Upper lobe of left lung (tissue), 6 donors: ENCODE measurements at regions not wholly inside any gene's neighbourhood (a gene's known extent, or its start where the extent isn't known, plus 50 kb on each side); places are given as distances from the start of the nearest gene placed in this dataset.

ENCODE experiments used
- ATAC-seq, 2 donors: fragments of 200-7000 bp; cut with Tn5 transposase; one replicate each; pipeline ENCODE4 v1.9.1; 2022; ENCODE audit warnings: mild to moderate bottlenecking in 2 of 2, moderate library complexity in 2 of 2; ENCODE audit not compliant: low FRiP score in 2 of 2
- DNase-seq, 2 donors: peaks; one replicate each; pipeline ENCODE4 v3.0.0-alpha.2; 2019 to 2020
- H3K27ac ChIP-seq, 4 donors: fragments of 200-600 bp; sonication (generic); one replicate each; pipeline ENCODE4 v1.5.1; 2016 to 2019
- H3K27me3 ChIP-seq, 4 donors: fragments of 200-600 bp; sonication (generic); one replicate each; pipeline ENCODE4 v1.5.1; 2017 to 2019
- H3K36me3 ChIP-seq, 4 donors: fragments of 200-600 bp; sonication (generic); one replicate each; pipeline ENCODE4 v1.5.1; 2016 to 2019
- H3K4me1 ChIP-seq, 4 donors: fragments of 200-600 bp; sonication (generic); one replicate each; pipeline ENCODE4 v1.5.1; 2018 to 2019
- H3K4me3 ChIP-seq, 4 donors: fragments of 200-600 bp; sonication (generic); one replicate each; pipeline ENCODE4 v1.5.1; 2017 to 2019; ENCODE audit warnings: mild to moderate bottlenecking in 2 of 4, moderate library complexity in 1 of 4
- H3K9me3 ChIP-seq, 4 donors: fragments of 200-600 bp; sonication (generic); one replicate each; pipeline ENCODE4 v1.5.1; 2018 to 2019
- EP300 ChIP-seq, 4 donors: sonication (generic); formaldehyde crosslinking; IDR thresholded peaks; one replicate each; pipeline ENCODE4 v1.5.1; 2017; ENCODE audit warnings: antibody characterized with exemption in 4 of 4, control low read depth in 2 of 4
- POLR2A ChIP-seq, 4 donors: fragments of 450-650 bp; IDR thresholded peaks; one replicate each; pipeline ENCODE4 v1.5.1; 2016 to 2017; ENCODE audit warnings: antibody characterized with exemption in 4 of 4, mild to moderate bottlenecking in 2 of 4
- POLR2AphosphoS5 ChIP-seq, 2 donors: sonication (generic); formaldehyde crosslinking; IDR thresholded peaks; one replicate each; pipeline ENCODE4 v1.5.1; 2017; ENCODE audit warnings: antibody characterized with exemption in 2 of 2
- WGBS, 2 donors: methylation state at CpG; one replicate each; pipeline ENCODE4 v1.1.5; 2017 to 2018; 5-methylcytosine and 5-hydroxymethylcytosine counted together
- TF ChIP-seq, protein P1 (sequence below), 6 experiments: fragments of 450-650 bp in 4 of 6; fragments of 200-600 bp in 2 of 6; sonication (generic) in 2 of 6; IDR thresholded peaks; one replicate each; pipeline ENCODE4 v1.5.1; 2016 to 2019; ENCODE audit warnings: antibody characterized with exemption in 6 of 6
- donor health status: DM: no; HTN: no; CAD: no; lungs with moderate emphysema.
- donor health status: DM: no; HTN: yes; CAD: no; lungs with severe emphysema.

DNA sequence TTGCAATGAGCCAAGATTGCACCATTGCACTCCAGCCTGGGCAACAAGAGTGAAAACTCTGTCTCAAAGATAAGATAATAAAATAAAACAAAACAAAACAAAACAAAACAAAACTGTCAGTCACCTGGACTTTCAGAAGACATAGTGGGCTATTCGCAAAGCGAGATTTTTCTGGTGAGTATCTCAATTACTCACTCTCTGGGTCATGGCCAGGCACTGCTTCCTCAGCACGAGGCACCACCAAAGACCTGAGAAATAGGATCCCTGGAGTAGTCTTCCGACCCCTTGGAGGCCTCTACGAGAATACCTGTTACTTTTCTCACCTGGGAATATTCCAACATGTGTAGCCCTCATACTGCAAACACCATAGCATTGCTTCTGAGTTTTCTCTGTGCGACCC lies 201.7 kb upstream of the ZNF618 start:
- TF ChIP-seq, protein P1, sequence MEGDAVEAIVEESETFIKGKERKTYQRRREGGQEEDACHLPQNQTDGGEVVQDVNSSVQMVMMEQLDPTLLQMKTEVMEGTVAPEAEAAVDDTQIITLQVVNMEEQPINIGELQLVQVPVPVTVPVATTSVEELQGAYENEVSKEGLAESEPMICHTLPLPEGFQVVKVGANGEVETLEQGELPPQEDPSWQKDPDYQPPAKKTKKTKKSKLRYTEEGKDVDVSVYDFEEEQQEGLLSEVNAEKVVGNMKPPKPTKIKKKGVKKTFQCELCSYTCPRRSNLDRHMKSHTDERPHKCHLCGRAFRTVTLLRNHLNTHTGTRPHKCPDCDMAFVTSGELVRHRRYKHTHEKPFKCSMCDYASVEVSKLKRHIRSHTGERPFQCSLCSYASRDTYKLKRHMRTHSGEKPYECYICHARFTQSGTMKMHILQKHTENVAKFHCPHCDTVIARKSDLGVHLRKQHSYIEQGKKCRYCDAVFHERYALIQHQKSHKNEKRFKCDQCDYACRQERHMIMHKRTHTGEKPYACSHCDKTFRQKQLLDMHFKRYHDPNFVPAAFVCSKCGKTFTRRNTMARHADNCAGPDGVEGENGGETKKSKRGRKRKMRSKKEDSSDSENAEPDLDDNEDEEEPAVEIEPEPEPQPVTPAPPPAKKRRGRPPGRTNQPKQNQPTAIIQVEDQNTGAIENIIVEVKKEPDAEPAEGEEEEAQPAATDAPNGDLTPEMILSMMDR (IDR thresholded peaks at IDR 0.05): no peak
- TF ChIP-seq EP300 (IDR thresholded peaks at IDR 0.05) (no peak), POLR2AphosphoS5 (IDR thresholded peaks at IDR 0.05) (no peak), POLR2A (IDR thresholded peaks at IDR 0.05) (no peak)
- Histone ChIP-seq H3K4me1 (peaks cover 0 to 3% (median 1%) of the 10 kb centered on the region in 4 donors), H3K27me3 (no peaks in the 10 kb centered on the region), H3K9me3 (no peaks in the 10 kb centered on the region), H3K27ac (no peak overlapping the region), H3K4me3 (no peak overlapping the region), H3K36me3 (no peaks in the 10 kb centered on the region)
- no peak for ATAC-seq
- WGBS, 2 donors: 87% methylated on average over 6 of the region's 6 CpGs
- no peak for DNase-seq

DNA sequence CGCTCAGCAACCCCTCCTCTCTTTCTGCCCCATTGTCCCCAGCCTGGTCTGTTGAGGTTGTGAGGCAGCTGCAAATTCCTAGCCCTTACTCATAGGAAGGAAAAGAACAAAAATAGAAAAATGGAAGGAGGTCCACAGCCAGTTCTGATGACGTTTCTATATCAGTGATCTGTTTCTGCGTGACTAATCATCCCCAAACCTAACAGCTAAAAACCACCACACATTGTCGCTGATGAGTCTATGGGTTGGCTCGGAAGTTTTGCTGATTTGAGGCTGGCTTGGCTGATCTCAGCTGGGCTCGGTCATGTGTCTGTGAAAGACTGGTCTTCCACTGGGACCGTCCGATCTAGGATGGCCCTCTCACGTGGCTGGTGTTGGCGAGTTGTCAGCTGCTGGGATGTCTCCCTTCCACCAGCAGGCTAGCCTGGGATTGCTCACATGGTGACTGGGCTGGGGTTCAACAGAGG lies 200.6 kb upstream of the ZNF618 start:
- peaks cover 0 to 3% (median 1%) of the 10 kb centered on the region in 4 donors for H3K4me1 ChIP-seq
- 57 to 68% methylated on average over 8 to 10 of the region's 10 CpGs for WGBS, 2 donors
- ATAC-seq (peak; percentile 80 to 93), DNase-seq (no peak)
- H3K27me3 ChIP-seq: no peaks in the 10 kb centered on the region
- no peak overlapping the region for H3K4me3 ChIP-seq
- no peaks in the 10 kb centered on the region for H3K9me3 ChIP-seq
- H3K36me3 ChIP-seq: no peaks in the 10 kb centered on the region
- H3K27ac ChIP-seq: no peak overlapping the region
- TF ChIP-seq POLR2AphosphoS5 (IDR thresholded peaks at IDR 0.05) (no peak), EP300 (IDR thresholded peaks at IDR 0.05) (no peak), POLR2A (IDR thresholded peaks at IDR 0.05) (no peak)
- TF ChIP-seq, protein P1 (IDR thresholded peaks at IDR 0.05): no peak

DNA sequence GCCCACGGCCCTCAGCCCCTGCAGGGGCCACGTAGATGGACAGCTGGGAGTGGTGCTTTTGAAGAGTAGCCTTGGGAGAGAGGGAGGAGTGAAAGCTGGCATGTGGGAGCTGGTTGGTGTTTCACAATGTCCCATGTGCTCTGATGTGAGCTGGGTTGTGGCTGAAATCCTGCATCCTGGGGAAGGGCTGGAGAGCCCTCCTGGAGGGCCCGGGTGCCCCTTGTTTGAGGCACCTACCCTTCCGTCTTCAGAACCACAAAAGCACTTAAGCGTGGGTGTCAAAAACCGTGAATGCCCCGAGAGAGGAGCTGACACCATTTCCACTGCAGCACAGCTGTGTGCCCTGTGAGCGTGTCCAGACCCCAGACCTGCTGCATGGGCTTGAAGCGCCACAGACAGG lies 199.1 kb upstream of the ZNF618 start:
- ATAC-seq: no peak
- H3K27ac ChIP-seq: no peak overlapping the region
- no peaks in the 10 kb centered on the region for H3K27me3 ChIP-seq
- TF ChIP-seq POLR2A (IDR thresholded peaks at IDR 0.05) (no peak), POLR2AphosphoS5 (IDR thresholded peaks at IDR 0.05) (no peak), EP300 (IDR thresholded peaks at IDR 0.05) (no peak)
- TF ChIP-seq, protein P1 (IDR thresholded peaks at IDR 0.05): no peak
- H3K9me3 ChIP-seq: no peaks in the 10 kb centered on the region
- no peak overlapping the region for H3K4me3 ChIP-seq
- H3K36me3 ChIP-seq: no peaks in the 10 kb centered on the region
- H3K4me1 ChIP-seq: peaks cover 0 to 3% (median 1%) of the 10 kb centered on the region in 4 donors
- no peak for DNase-seq
- WGBS, 2 donors: 43 to 50% methylated on average over 9 of the region's 9 CpGs

DNA sequence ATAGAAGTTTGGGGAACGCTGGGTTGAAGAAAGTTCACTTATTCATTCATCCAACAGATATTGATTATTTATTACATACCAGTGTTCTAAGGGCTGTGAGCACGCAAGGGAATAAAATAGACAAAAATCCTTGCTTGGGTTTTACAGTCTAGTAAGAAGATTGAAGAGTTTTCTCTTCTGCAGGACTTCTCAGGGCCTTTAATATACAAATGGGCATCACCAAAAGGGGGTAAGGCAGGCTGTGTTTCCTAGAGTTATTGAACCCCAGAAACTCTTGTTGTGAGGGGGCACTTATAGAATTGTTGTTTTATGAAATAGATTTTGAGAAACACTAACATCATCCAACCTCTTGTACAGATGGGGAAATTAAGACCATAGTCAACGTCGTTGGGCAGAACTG lies 198.5 kb upstream of the ZNF618 start:
- 82 to 83% methylated on average over 4 of the region's 4 CpGs for WGBS, 2 donors

More for the DNA sequence above, 198.5 kb upstream of the ZNF618 start:
- H3K9me3 ChIP-seq: no peaks in the 10 kb centered on the region
- no peaks in the 10 kb centered on the region for H3K36me3 ChIP-seq
- DNase-seq (no peak), ATAC-seq (no peak)
- H3K4me3 ChIP-seq: no peak overlapping the region
- no peaks in the 10 kb centered on the region for H3K27me3 ChIP-seq
- no peak overlapping the region for H3K27ac ChIP-seq
- peaks cover 0 to 8% (median 1%) of the 10 kb centered on the region in 4 donors for H3K4me1 ChIP-seq
- no peak for TF ChIP-seq POLR2A (IDR thresholded peaks at IDR 0.05)
- TF ChIP-seq POLR2AphosphoS5 (IDR thresholded peaks at IDR 0.05): no peak
- TF ChIP-seq EP300 (IDR thresholded peaks at IDR 0.05): no peak
- TF ChIP-seq, protein P1 (IDR thresholded peaks at IDR 0.05): no peak
